Adrenal gland (tissue), 9 donors: ENCODE measurements at regions not wholly inside any gene's neighbourhood (a gene's known extent, or its start where the extent isn't known, plus 50 kb on each side); places are given as distances from the start of the nearest gene placed in this dataset.

Experiments used
- DNase-seq, 7 donors: peaks; one replicate each; pipeline ENCODE4 v3.0.0-alpha.2; 2019 to 2020
- H3K27ac ChIP-seq, 5 donors: fragments of 200-600 bp; sonication (generic) in 4 of 5; 1 replicate in 3 of 5; 2 replicates in 2 of 5; pipeline versions ENCODE4 v1.5.1 to v1.8.0; 2016 to 2020; ENCODE audit warnings: mild to moderate bottlenecking in 1 of 5
- H3K27me3 ChIP-seq: fragments of 200-600 bp; 2 replicates; pipeline ENCODE4 v1.8.0; 2021
- H3K36me3 ChIP-seq, 2 donors: fragments of 200-600 bp; replicated peaks in 1 of 2; 1 replicate in 1 of 2; 2 replicates in 1 of 2; pipeline versions ENCODE4 v1.5.1 to v1.8.0; 2018 to 2022
- H3K4me1 ChIP-seq, 2 donors: fragments of 200-600 bp; replicated peaks in 1 of 2; 1 replicate in 1 of 2; 2 replicates in 1 of 2; pipeline versions ENCODE4 v1.5.1 to v1.8.0; 2018 to 2021
- H3K4me3 ChIP-seq, 4 donors: fragments of 200-600 bp; sonication (generic) in 3 of 4; one replicate each; pipeline ENCODE4 v1.5.1; 2016 to 2018
- H3K9me3 ChIP-seq, 3 donors: fragments of 200-600 bp; sonication (generic) in 1 of 3; replicated peaks in 1 of 3; 1 replicate in 2 of 3; 2 replicates in 1 of 3; pipeline versions ENCODE4 v1.5.1 to v1.8.0; 2016 to 2021
- POLR2A ChIP-seq, 2 donors: fragments of 450-650 bp; IDR thresholded peaks; one replicate each; pipeline ENCODE4 v1.6.1; 2017; ENCODE audit warnings: antibody characterized with exemption in 2 of 2, mild to moderate bottlenecking in 2 of 2, moderate library complexity in 1 of 2
- WGBS, 4 donors: extraction: QIAGEN DNeasy Blood & Tissue Kit in 2 of 4; methylation state at CpG; one replicate each; pipeline versions ENCODE4 v1.1.5 to v1.1.7; 2013 to 2017; 5-methylcytosine and 5-hydroxymethylcytosine counted together
- intact Hi-C, 2 donors: fragments of 100-400 bp; cut with DNase I; formaldehyde crosslinking; loops; one replicate each; pipeline versions ENCODE4 v1.14.1 to v1.15.0; 2022 to 2023
- TF ChIP-seq, protein P1 (sequence below), 6 experiments: fragments of 450-650 bp in 4 of 6; fragments of 200-600 bp in 2 of 6; sonication (generic) in 1 of 6; IDR thresholded peaks; 1 replicate in 5 of 6; 2 replicates in 1 of 6; pipeline versions ENCODE4 v1.5.1 to v1.8.0; 2016 to 2021; ENCODE audit warnings: antibody characterized with exemption in 6 of 6, mild to moderate bottlenecking in 2 of 6, moderate library complexity in 1 of 6
- donor health status: healthy with polysubstance abuse.
- donor health status: Bipolar disorder and iron deficiency.
- donor health status: DM: yes; HTN: yes; CAD: no.
- donor health status: DM: no; HTN: no; CAD: no.
- donor health status: DM: no; HTN: no; CAD: no.

DNA sequence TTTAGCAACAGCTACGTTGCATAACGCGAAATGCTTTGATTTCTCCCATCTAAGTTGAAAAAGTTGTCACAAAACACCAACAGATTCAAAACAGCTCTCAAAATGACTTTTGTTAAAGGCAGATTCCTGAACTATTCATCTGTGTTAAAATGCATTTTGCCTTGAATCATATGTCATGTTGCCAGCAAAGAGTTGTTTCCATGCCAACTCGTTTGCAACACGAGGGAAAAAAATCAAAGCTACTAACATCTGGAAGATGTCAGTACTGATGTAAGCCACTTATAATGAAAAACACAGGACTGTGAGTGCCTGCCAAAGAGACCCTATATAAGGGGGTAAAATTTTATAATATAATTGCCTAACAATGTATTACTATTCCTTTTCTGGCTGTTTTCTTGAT, 182.7 kb upstream of the PTBP2 start:
- intact Hi-C loops: no loop called here
- Histone ChIP-seq H3K9me3 (no peaks in the 10 kb centered on the region), H3K27ac (peak overlapping the region in 2 of 5 donors; percentile 36 to 71), H3K4me3 (no peak overlapping the region), H3K36me3 (no peaks in the 10 kb centered on the region), H3K4me1 (peaks cover 3 to 7% of the 10 kb centered on the region in 2 donors), H3K27me3 (no peaks in the 10 kb centered on the region)
- DNase-seq: peak in 6 of 7 donors; percentile 20 to 65 (median 42)
- TF ChIP-seq POLR2A (IDR thresholded peaks at IDR 0.05): no peak
- TF ChIP-seq, protein P1, sequence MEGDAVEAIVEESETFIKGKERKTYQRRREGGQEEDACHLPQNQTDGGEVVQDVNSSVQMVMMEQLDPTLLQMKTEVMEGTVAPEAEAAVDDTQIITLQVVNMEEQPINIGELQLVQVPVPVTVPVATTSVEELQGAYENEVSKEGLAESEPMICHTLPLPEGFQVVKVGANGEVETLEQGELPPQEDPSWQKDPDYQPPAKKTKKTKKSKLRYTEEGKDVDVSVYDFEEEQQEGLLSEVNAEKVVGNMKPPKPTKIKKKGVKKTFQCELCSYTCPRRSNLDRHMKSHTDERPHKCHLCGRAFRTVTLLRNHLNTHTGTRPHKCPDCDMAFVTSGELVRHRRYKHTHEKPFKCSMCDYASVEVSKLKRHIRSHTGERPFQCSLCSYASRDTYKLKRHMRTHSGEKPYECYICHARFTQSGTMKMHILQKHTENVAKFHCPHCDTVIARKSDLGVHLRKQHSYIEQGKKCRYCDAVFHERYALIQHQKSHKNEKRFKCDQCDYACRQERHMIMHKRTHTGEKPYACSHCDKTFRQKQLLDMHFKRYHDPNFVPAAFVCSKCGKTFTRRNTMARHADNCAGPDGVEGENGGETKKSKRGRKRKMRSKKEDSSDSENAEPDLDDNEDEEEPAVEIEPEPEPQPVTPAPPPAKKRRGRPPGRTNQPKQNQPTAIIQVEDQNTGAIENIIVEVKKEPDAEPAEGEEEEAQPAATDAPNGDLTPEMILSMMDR (IDR thresholded peaks at IDR 0.05): no peak
- WGBS, 4 donors: 23 to 37% (median 30%) methylated on average over 5 of the region's 5 CpGs

DNA sequence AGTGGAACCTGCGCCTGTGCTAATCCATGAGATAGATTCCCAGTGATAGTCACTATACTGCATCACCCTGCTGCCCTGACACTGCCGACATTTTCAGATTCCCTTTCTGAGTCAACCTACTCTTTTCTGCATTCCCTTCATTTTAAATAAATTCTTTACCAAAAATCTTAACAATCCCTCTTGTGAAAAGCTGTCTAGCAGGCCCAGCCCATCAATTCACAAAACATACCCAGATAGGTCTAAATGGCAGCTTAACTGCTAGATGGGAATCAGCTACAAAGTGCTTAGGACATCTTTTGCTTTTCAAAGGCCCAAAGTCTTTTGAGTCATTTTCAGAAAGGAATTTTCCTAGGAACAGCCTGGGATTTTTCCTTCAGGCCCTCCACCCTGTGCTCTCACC, 180.1 kb upstream of the PTBP2 start:
- intact Hi-C loops: no loop called here
- Histone ChIP-seq H3K4me3 (no peak overlapping the region), H3K4me1 (peaks cover 3 to 7% of the 10 kb centered on the region in 2 donors)

DNA sequence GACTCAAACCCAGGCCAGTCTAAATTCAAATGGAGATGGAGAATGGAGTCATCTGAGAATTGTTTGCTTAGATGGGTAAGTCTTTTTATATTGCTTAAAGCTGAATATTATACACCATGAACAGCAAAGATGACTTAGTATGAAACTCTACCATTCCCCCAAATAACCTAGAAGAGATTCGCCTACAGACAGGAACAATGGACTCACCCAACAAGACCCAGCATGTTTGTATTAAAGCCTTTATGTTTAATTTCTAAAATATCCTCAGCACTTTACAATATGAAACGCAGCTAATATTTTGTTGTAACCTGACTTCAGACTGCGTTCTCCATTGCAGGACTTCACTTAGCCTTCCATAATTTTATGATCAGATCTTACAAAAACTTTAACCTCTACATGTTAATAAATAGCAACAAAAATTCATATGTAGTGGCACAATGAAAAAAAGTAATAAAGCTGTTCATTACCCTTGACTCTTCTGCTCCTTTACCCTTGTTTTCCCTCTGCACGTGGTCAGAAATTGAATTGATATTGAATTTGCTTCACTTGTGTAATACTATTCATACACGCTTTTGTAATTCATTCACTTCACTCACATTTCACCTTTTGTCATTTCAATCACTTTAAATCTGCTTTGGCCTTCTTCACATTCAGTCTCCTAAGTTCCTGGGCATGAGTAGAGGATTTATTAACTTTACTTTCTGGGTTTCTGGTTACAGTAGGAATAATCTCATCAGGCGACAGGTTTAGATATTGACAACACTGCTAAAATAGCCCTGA, 177.3 kb upstream of the PTBP2 start:
- Histone ChIP-seq H3K4me3 (no peak overlapping the region), H3K36me3 (no peaks in the 10 kb centered on the region), H3K27ac (no peak overlapping the region), H3K4me1 (peaks cover 0 to 1% of the 10 kb centered on the region in 2 donors), H3K27me3 (no peaks in the 10 kb centered on the region), H3K9me3 (no peaks in the 10 kb centered on the region)
- DNase-seq: no peak
- intact Hi-C loops: no loop called here
- 85 to 90% (median 88%) methylated on average over 6 of the region's 6 CpGs for whole genome bisulfite sequencing, 4 donors
- TF ChIP-seq, protein P1 (IDR thresholded peaks at IDR 0.05): no peak
- no peak for TF ChIP-seq POLR2A (IDR thresholded peaks at IDR 0.05)

More for the DNA sequence above, 180.1 kb upstream of the PTBP2 start:
- no peak for TF ChIP-seq POLR2A (IDR thresholded peaks at IDR 0.05)
- TF ChIP-seq, protein P1 (IDR thresholded peaks at IDR 0.05): no peak
- 75 to 100% (median 94%) methylated on average over 2 of the region's 2 CpGs for WGBS, 4 donors
- DNase-seq: no peak
- H3K9me3 ChIP-seq: no peaks in the 10 kb centered on the region
- H3K27me3 ChIP-seq: no peaks in the 10 kb centered on the region
- H3K36me3 ChIP-seq: no peaks in the 10 kb centered on the region
- H3K27ac ChIP-seq: no peak overlapping the region

DNA sequence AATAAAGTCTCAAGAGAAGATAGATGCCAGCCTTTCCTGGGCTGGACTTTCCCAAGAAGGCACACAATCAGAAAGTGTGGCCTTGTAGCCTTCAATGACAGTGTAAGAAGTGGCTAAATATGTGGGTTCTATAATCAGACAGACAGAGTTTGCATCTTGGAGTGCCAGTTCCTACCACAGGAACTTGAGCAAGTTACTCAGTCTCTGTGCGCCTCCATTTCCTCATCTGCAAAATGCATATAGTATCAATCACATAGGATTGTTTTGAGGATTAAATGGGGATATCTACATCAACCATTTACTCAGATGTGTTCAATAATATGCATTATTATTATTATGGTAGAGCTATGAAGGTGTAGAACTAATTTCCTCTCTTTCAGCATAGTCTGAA, 176.8 kb upstream of the PTBP2 start:
- TF ChIP-seq, protein P1 (IDR thresholded peaks at IDR 0.05): no peak
- no peak for TF ChIP-seq POLR2A (IDR thresholded peaks at IDR 0.05)
- WGBS, 4 donors: 80 to 90% (median 88%) methylated on average over 1 of the region's 1 CpG
- no peak for DNase-seq
- Histone ChIP-seq H3K36me3 (no peaks in the 10 kb centered on the region), H3K4me3 (no peak overlapping the region), H3K9me3 (no peaks in the 10 kb centered on the region), H3K4me1 (no peaks in the 10 kb centered on the region), H3K27me3 (no peaks in the 10 kb centered on the region), H3K27ac (no peak overlapping the region)
- intact Hi-C loops: no loop called here
